Astrocyte of the cerebellum (primary cell): ENCODE measurements at regions not wholly inside any gene's neighbourhood (a gene's known extent, or its start where the extent isn't known, plus 50 kb on each side); places are given as distances from the start of the nearest gene placed in this dataset.

Experiments
- DNase-seq: peaks from one replicate; pipeline ENCODE4 v3.0.0-alpha.2; 2011; ENCODE audit warnings: low read depth
- H3K4me3 ChIP-seq: 2 replicates; pipeline ENCODE4 v1.5.1; 2011; ENCODE audit warnings: mild to moderate bottlenecking, low read depth, low read length, moderate library complexity
- CTCF ChIP-seq: IDR thresholded peaks from 2 replicates; pipeline ENCODE4 v1.5.1; 2012; ENCODE audit warnings: low read length, low read depth, moderate library complexity, mild to moderate bottlenecking; ENCODE audit errors: missing control alignments
- in situ Hi-C: cut with HindIII; loops from 2 replicates; pipeline ENCODE4 v1.10.0; 2017; ENCODE audit warnings: low sequenced_read_pairs

- DNase-seq, result no peak
- no peak overlapping the region for H3K4me3 ChIP-seq
- TF ChIP-seq CTCF, result no peak
- in situ Hi-C loops, result loop anchor here (5.0 to 10.0 kb wide), 2 partner anchors 48 to 85 kb away; no protein-coding TSS in a partner anchor
These were observed 731.7 kb upstream of the ID2 start for GRCh38 chr2:7950035-7950612.

- TF ChIP-seq CTCF, result no peak
- in situ Hi-C loops, result loop anchor here (5.0 to 10.0 kb wide), 2 partner anchors 49 to 84 kb away; no protein-coding TSS in a partner anchor
- H3K4me3 ChIP-seq, result no peak overlapping the region
- DNase-seq, result no peak
These were observed 730.9 kb upstream of the ID2 start for GRCh38 chr2:7951001-7951400.

- H3K4me3 ChIP-seq, result no peak overlapping the region
- no peak for DNase-seq
- in situ Hi-C loops, result loop anchor here (5.0 to 10.0 kb wide), 2 partner anchors 49 to 83 kb away; no protein-coding TSS in a partner anchor
- no peak for TF ChIP-seq CTCF
These were observed 730.4 kb upstream of the ID2 start for GRCh38 chr2:7951490-7951889.

GRCh38 chr2:7952046-7952745 is 729.7 kb upstream of the ID2 start:
- DNase-seq, result no peak
- no peak overlapping the region for H3K4me3 ChIP-seq
- in situ Hi-C loops, result loop anchor here (5.0 to 10.0 kb wide), 2 partner anchors 50 to 83 kb away; no protein-coding TSS in a partner anchor
- no peak for TF ChIP-seq CTCF

GRCh38 chr2:7953195-7953594 is 728.7 kb upstream of the ID2 start:
- no peak for TF ChIP-seq CTCF
- H3K4me3 ChIP-seq, result no peak overlapping the region
- in situ Hi-C loops, result loop anchor here (5.0 to 10.0 kb wide), 2 partner anchors 51 to 82 kb away; no protein-coding TSS in a partner anchor
- no peak for DNase-seq

GRCh38 chr2:7954234-7954633 is 727.6 kb upstream of the ID2 start:
- no peak overlapping the region for H3K4me3 ChIP-seq
- TF ChIP-seq CTCF, result no peak
- DNase-seq, result no peak
- in situ Hi-C loops, result loop anchor here (5.0 to 10.0 kb wide), 2 partner anchors 52 to 81 kb away; no protein-coding TSS in a partner anchor
